Suprapubic skin (tissue), 3 donors: ENCODE measurements at regions not wholly inside any gene's neighbourhood (a gene's known extent, or its start where the extent isn't known, plus 50 kb on each side); places are given as distances from the start of the nearest gene placed in this dataset.

Experiments
- CTCF ChIP-seq, 2 donors: fragments of 200-600 bp in 1 of 2; fragments of 450-650 bp in 1 of 2; sonication (generic) in 1 of 2; IDR thresholded peaks; one replicate each; pipeline ENCODE4 v1.5.1; 2016 to 2019; ENCODE audit warnings: antibody characterized with exemption in 2 of 2, mild to moderate bottlenecking in 1 of 2, moderate library complexity in 1 of 2
- POLR2AphosphoS5 ChIP-seq, 3 donors: sonication (generic); formaldehyde crosslinking; IDR thresholded peaks; one replicate each; pipeline ENCODE4 v1.6.1; 2017; ENCODE audit warnings: antibody characterized with exemption in 3 of 3

- TF ChIP-seq CTCF (IDR thresholded peaks at IDR 0.05) (no peak), POLR2AphosphoS5 (IDR thresholded peaks at IDR 0.05) (no peak)
These were observed 362.8 kb upstream of the TBX3 start for GRCh38 chr12:115046805-115047204.
